IMR-90 (cell line): ENCODE measurements at regions not wholly inside any gene's neighbourhood (a gene's known extent, or its start where the extent isn't known, plus 50 kb on each side); places are given as distances from the start of the nearest gene placed in this dataset.

Source experiments
- NFE2L2 ChIP-seq: fragments of 150-350 bp; IDR thresholded peaks from 2 replicates; pipeline ENCODE4 v1.6.1; 2016; ENCODE audit warnings: low read depth, mild to moderate bottlenecking, low read length
- POLR2A ChIP-seq: IDR thresholded peaks from 2 replicates; pipeline ENCODE4 v1.6.1; 2012; ENCODE audit warnings: mild to moderate bottlenecking, low read depth, low read length
- RAD21 ChIP-seq: IDR thresholded peaks from 2 replicates; pipeline ENCODE4 v1.6.1; 2012; ENCODE audit warnings: low read length, improper control_type of control experiment
- TF ChIP-seq, protein P1 (sequence below): conservative IDR thresholded peaks from 2 replicates; pipeline ENCODE4 v1.5.1; 2012; ENCODE audit warnings: mild to moderate bottlenecking, low read depth, low read length, improper control_type of control experiment

DNA sequence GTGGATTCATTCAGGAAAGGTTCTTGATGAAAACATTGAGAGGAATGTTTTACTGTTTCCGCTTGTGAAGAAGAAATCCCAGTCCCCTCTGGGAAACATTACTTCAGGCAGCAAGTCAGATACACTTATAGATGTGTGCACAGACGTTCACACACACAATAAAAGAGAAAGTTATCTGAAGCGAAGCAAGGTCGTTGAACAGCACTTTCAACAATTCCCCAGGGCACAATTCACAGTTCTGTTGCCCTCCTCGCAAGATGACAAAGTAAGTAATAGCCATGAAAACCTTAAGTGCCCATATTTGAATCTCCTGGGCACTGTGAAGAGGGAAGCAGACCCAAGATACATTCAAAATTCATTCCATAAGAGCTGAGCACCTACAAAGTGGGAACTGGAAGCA is 156.6 kb upstream of the CAND1 start:
- TF ChIP-seq, protein P1, sequence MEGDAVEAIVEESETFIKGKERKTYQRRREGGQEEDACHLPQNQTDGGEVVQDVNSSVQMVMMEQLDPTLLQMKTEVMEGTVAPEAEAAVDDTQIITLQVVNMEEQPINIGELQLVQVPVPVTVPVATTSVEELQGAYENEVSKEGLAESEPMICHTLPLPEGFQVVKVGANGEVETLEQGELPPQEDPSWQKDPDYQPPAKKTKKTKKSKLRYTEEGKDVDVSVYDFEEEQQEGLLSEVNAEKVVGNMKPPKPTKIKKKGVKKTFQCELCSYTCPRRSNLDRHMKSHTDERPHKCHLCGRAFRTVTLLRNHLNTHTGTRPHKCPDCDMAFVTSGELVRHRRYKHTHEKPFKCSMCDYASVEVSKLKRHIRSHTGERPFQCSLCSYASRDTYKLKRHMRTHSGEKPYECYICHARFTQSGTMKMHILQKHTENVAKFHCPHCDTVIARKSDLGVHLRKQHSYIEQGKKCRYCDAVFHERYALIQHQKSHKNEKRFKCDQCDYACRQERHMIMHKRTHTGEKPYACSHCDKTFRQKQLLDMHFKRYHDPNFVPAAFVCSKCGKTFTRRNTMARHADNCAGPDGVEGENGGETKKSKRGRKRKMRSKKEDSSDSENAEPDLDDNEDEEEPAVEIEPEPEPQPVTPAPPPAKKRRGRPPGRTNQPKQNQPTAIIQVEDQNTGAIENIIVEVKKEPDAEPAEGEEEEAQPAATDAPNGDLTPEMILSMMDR = no peak
- TF ChIP-seq RAD21 = no peak
- no peak for TF ChIP-seq POLR2A
- TF ChIP-seq NFE2L2 = no peak
